ENCODE measurements at regions not wholly inside any gene's neighbourhood (a gene's known extent, or its start where the extent isn't known, plus 50 kb on each side); places are given as distances from the start of the nearest gene placed in this dataset.

DNA sequence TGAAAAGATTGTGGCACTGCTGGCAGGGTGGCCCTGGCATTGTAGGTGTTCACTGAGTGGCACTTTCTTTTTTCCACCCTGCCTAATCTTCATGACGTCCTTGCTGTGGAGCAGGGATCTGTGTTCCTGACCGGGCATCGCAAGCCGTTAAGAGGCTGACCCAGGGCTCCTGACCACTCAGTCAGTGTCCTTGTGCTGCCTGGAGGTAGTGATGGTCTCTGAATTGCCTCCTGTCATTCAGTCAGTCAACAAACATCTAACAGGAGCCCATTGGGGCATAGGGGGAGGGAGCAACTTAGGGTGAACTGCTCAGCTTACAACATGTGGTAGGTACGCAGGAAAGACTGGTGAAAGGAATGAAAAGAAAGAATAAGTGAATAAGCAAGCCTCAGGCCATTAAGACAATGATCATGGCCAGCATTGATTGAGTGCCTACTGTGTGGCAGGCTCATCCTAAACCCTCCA, 152.0 kb downstream of the CEBPB start:
- H3K4me1 Mint-ChIP-seq (ENCODE audit: low read depth), result peaks cover 57% of the 10 kb centered on the region
- no peak overlapping the region for H3K4me3 Mint-ChIP-seq
- DNase-seq (ENCODE audit: low spot score), result no peak
- H3K9me3 Mint-ChIP-seq, result no peaks in the 10 kb centered on the region
- H3K27ac Mint-ChIP-seq, result no peak overlapping the region
- no peaks in the 10 kb centered on the region for H3K36me3 Mint-ChIP-seq (ENCODE audit: low read depth)
- no peaks in the 10 kb centered on the region for H3K27me3 Mint-ChIP-seq (ENCODE audit: low read depth)

DNA sequence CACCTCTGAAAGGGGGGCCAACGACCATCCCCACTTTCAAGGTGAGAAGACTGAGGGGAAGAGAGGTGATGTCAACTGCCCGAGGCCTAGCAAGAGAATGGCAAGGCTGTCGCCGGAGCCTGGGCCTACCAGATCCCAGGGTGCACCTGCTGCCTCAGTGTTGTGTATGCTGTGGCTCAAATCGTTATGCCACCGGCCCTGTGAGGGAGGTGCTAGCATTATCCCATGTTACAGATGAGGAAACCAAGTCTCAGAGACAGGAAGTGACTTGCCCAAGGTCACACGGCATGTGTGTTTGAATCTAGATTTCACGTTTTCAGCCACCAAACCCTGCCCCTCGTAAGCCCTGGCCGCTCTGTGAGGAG, 152.5 kb downstream of the CEBPB start:
- Mint-ChIP-seq H3K36me3 (ENCODE audit: low read depth) (no peaks in the 10 kb centered on the region), H3K4me3 (no peak overlapping the region), H3K4me1 (ENCODE audit: low read depth) (peaks cover 55% of the 10 kb centered on the region), H3K9me3 (no peaks in the 10 kb centered on the region), H3K27ac (peak overlapping the region; percentile 39), H3K27me3 (ENCODE audit: low read depth) (no peaks in the 10 kb centered on the region)
- DNase-seq (ENCODE audit: low spot score), result no peak

DNA sequence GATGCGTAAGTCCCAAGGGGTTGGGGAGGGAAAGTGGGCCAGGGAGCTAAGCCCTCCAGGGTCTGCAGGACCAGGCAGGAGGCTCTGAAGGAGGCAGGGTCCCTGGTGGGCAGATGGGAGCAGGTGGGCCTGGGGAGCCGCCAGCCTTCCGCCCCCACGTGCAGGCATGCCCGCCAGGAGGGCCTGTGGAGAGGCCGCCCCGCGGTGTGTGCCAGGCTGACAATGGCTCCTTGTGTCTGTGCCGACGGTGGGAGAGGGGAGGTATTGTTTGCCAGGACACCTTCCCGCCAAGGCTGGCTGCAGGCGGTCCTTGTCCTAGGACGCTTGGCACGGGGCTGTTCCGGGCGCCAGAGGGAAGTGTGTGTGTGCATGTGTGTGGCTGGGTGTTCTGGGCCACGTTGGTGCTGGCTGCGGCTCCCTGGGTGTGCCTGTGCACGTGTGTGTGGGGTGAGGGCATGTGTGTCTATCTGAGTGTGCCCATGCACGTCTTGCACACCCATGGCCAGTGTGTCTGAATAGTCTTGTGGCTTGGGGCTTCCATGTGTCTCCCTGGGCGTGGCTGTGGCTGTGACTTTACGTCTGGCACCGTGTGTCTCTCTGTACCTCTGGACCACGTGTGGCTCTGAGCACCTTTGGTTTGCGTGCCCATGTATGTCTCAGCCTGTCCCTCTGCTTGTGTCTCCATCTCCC, 153.0 kb downstream of the CEBPB start:
- Mint-ChIP-seq H3K4me3 (no peak overlapping the region), H3K27me3 (ENCODE audit: low read depth) (no peaks in the 10 kb centered on the region), H3K4me1 (ENCODE audit: low read depth) (peaks cover 50% of the 10 kb centered on the region), H3K27ac (peak overlapping the region; percentile 39), H3K36me3 (ENCODE audit: low read depth) (no peaks in the 10 kb centered on the region), H3K9me3 (no peaks in the 10 kb centered on the region)
- DNase-seq (ENCODE audit: low spot score), result no peak

DNA sequence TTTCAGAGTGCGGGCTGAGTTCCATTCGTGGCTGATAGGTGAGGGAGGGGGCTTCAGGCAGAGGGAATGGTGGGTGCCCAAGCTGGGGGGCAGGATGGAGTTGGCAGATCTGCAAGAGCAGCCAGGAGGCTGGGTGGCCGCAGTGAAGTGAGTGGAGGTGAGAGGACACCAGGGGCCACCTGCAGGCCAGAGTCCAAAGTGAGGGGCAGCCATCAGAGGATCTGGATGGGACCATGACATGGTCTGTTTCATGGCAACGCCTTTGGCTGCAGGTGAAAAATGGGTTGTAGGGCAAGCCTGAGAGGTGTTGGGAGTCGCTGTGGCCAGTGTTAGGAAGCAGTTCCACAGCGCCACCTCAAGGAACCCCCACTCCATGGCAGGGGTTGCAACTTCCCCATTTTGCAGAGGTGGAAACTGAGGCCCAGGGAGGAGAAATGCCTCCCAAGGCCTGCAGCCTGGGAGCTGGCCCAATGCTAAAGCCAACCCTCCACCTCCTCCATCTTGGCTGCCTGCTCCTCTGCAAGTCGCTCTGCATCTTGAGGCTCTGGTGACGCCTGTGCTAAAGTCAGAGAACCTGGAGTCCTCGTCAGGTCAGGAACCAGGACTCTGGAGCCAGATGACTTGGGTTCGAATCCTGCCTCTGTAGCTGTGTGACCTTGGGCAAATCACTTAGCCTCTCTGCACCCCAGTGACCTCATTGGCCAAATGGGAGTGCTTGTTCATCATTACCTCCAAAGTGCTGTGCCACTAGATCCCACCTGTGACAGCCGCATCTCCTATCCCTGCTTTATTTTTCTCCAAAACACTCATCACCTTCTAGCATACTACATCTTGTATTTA, 153.8 kb downstream of the CEBPB start:
- Mint-ChIP-seq H3K27me3 (ENCODE audit: low read depth) (no peaks in the 10 kb centered on the region), H3K9me3 (no peaks in the 10 kb centered on the region), H3K27ac (no peak overlapping the region), H3K4me1 (ENCODE audit: low read depth) (peaks cover 49% of the 10 kb centered on the region), H3K4me3 (no peak overlapping the region), H3K36me3 (ENCODE audit: low read depth) (no peaks in the 10 kb centered on the region)
- DNase-seq (ENCODE audit: low spot score), result no peak

DNA sequence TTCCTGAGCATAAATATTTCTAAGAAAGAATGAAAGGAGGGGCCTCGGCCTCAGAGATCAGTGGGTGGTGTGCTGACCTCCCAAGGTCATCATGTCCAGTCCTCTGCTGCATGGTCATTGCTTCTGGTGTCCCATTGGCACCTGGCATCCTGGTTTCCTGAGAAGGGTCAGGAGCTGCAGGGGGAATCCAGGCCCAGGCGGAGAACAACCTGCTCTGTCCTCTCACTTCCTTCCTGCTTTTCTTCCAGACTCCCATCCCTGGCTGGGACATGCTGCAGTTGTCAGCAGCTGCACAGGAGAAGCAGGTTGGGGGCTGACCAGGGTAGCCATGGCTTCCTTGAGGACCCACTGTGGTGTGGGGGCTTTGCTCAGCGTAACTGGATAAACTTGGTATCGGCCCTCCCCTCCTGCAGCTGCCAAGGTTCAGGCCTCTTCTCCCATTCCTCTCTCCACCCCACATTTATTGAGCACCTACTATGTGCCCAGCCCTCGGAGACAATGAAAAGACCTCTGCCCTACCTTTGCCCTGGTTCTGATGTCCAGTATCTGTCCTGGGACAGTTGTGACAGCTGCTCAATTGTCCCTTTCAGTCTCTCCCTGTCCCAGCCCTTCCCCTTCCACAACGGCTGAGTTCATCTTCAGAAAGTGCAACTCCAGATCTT, 155.2 kb downstream of the CEBPB start:
- no peak overlapping the region for H3K27ac Mint-ChIP-seq
- H3K9me3 Mint-ChIP-seq, result no peaks in the 10 kb centered on the region
- no peak overlapping the region for H3K4me3 Mint-ChIP-seq
- peaks cover 44% of the 10 kb centered on the region for H3K4me1 Mint-ChIP-seq (ENCODE audit: low read depth)
- no peaks in the 10 kb centered on the region for H3K36me3 Mint-ChIP-seq (ENCODE audit: low read depth)
- DNase-seq (ENCODE audit: low spot score), result no peak
- no peaks in the 10 kb centered on the region for H3K27me3 Mint-ChIP-seq (ENCODE audit: low read depth)

DNA sequence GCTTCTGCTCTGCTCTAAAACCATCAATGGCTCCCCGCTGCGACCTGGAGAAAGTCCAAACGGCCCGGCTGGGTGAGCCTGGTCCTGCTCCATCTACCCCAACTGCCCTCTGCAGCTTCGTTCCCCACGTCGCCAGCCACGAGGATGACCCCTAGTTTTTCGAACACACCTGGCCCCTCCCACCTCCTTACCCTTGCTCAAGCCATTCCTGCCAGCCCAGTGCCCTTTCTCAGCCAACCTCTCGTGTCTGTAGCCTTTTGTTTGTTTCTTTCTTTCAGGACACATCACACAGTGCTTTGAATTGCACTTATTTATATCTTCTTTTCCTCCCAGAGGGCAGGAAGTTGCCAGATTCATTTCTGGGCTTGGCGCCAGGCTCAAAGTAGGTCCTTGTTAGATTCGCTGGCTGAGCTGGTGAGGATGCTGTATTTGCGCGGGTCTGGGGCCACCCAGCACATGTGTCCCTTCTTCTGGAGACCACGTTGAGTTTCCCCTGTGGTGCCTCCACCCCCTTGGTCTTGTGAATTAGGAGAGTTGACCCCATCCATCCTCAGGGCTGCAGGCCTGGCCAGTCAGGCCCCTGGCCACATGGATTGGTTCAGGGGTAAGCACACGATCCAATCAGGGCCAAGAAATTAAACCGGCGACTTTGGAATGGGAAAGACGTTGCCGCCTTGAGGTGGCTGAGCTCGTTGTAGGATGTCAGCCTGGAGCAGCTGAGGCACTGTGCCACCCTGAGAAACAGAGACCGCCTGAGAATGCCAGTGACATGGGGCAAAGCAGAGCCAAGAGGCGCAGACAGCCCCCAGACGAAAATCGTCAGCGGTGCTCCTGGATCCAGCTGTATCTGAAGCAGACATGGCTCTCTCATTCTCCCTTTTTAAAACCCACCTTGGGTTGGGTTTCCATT, 156.0 kb downstream of the CEBPB start:
- DNase-seq (ENCODE audit: low spot score), result no peak
- Mint-ChIP-seq H3K27ac (no peak overlapping the region), H3K9me3 (no peaks in the 10 kb centered on the region), H3K4me3 (no peak overlapping the region), H3K4me1 (ENCODE audit: low read depth) (peaks cover 46% of the 10 kb centered on the region), H3K36me3 (ENCODE audit: low read depth) (no peaks in the 10 kb centered on the region), H3K27me3 (ENCODE audit: low read depth) (no peaks in the 10 kb centered on the region)

DNA sequence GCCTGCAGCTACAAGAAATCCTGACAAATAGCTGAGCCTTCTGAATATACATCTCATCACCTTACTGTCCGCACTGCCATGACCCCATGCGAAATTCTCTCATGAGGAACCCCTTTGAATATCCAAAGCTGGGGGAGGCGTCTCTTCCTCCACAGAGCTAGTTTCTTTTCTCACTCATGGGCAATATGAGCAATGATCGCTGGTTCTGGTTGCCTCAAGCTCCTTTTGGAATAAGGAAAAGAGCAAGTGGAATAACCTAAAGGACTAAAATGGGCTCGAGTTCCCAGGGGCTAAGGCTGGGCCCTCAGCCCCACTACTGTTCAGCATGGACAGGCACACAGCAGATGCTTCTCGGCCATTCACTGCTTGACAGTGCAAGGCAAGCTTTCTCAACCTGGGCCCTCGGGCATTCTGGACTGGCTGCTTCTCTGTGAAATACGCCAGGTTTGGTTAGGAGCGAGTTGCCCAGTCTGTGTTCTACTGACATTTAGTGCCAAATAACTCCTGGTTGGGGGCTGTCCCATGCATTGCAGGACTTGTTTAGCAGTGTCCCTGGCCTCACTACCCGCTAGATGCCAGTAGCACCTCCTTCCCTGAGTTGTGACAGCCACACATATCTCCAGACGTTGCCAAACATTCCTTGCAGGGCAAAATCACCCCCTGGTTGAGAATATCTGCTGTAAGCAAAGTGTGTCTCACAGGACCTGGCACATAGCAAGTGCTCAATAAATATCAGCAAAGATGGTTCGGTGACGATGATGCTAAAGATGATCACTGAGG, 156.8 kb downstream of the CEBPB start:
- Mint-ChIP-seq H3K27me3 (ENCODE audit: low read depth) (no peaks in the 10 kb centered on the region), H3K27ac (no peak overlapping the region), H3K4me1 (ENCODE audit: low read depth) (peaks cover 43% of the 10 kb centered on the region), H3K9me3 (no peaks in the 10 kb centered on the region), H3K36me3 (ENCODE audit: low read depth) (no peaks in the 10 kb centered on the region), H3K4me3 (no peak overlapping the region)
- no peak for DNase-seq (ENCODE audit: low spot score)

DNA sequence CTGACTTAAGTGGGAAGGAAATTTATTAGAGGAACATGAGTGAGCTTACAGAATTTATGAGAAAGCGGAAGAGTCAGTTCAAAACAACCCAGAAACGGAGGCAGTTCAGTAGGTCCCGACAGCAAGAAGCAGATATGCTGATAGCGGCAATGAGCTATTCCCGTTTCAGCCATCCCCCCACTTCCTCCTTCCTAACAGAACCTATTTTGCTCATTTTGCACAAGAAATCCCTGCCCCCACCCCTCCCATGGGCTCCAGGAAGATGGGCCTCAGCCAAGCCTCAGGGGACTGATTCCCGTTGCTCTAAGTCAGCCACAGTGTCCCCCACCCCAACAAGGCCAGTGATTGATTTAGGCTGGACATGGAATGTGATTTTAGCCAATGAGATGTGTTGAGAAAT, 157.5 kb downstream of the CEBPB start:
- DNase-seq (ENCODE audit: low spot score), result no peak
- H3K36me3 Mint-ChIP-seq (ENCODE audit: low read depth), result no peaks in the 10 kb centered on the region
- H3K9me3 Mint-ChIP-seq, result no peaks in the 10 kb centered on the region
- H3K4me3 Mint-ChIP-seq, result no peak overlapping the region
- no peaks in the 10 kb centered on the region for H3K27me3 Mint-ChIP-seq (ENCODE audit: low read depth)
- H3K4me1 Mint-ChIP-seq (ENCODE audit: low read depth), result peaks cover 44% of the 10 kb centered on the region
- no peak overlapping the region for H3K27ac Mint-ChIP-seq

DNA sequence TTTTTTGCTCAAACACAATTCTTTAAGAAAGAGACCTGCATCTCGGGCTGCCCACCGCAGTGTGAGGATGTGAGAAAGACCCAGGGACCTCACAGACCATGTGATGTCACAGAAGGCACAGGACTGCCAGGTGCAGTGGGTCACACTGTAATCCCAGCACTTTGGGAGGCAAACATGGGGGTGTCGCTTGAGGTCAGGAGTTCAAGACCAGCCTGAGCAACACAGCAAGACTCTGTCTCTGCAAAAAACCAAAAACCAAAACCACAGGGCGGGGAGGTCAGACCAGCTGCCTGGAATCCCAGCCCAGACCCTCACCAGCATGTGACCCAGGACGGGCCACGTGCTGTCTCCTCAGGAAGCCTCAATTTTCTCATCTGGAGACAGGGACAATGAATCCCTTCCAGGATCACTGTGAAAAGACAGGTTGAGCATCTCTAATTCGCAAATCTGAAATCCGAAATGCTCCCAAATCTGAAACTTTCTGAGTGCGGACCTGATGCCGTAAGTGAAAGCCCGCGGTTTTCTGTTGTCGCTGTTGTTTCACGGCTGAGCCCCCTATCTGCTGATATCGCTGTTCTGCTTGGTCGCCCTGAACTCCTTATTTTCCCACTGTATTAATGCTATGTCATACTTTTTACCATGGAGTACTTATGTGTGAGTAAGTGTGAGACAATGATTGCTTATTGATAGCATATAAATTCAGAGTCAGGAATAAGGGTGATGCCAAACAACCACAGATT, 159.5 kb upstream of the PTPN1 start:
- peaks cover 35% of the 10 kb centered on the region for H3K4me1 Mint-ChIP-seq (ENCODE audit: low read depth)
- DNase-seq (ENCODE audit: low spot score), result no peak

DNA sequence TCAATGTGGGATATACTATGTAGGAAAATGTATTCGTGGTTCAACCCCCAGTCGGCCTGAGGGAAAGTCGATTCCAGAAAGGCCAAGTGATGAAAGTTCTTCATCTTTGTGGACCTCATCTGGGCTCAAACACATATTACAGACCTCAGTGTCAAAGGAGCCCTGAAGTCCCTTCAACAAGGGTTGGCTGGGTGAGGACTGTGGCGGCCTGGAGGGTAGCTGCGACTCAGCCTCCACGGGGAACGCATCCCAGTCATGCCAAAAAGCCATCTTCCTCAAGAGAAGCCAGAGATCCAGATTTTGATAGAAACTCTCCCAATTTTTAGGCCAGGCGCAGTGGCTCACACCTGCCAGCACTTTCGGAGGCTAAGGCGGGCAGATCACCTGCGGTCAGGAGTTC, 158.6 kb upstream of the PTPN1 start:
- no peak overlapping the region for H3K27ac Mint-ChIP-seq
- no peaks in the 10 kb centered on the region for H3K36me3 Mint-ChIP-seq (ENCODE audit: low read depth)

More for the DNA sequence above, 159.5 kb upstream of the PTPN1 start:
- Mint-ChIP-seq H3K27me3 (ENCODE audit: low read depth) (no peaks in the 10 kb centered on the region), H3K36me3 (ENCODE audit: low read depth) (no peaks in the 10 kb centered on the region), H3K9me3 (no peaks in the 10 kb centered on the region), H3K27ac (no peak overlapping the region), H3K4me3 (no peak overlapping the region)

DNA sequence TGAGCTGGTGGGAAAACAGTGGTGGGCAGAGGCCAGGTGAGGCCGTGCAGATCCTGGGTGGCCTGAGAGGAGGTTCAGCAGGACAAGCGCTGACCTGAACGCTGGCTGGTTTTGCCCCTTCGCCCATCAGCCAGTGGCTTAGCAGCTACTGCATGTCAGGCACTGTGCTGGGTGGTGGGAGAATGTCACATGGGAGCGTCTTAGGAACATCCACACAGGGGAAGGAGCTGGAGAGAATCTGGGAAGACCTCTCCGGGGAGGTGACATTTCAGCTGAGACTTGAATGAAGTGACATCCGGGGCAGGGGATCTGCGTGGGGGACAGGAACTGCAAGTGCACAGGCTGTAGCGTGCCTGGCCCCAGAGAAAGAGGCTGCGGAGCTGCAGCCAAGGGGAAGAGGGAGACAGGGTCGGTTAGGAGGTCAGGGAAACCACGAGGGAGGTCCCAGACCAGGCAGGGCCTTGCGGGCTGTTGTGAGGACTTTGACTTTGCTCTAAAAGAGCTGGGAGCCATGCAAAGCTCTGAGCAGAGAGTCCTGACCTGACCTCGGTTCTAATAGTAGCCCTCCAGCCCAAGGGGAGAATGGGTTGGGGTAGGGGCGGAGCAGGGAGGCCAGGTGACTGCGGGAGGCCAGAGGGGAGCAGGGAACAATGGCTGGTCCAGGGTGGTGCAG, 156.8 kb upstream of the PTPN1 start:
- no peak for DNase-seq (ENCODE audit: low spot score)
- Mint-ChIP-seq H3K27ac (no peak overlapping the region), H3K27me3 (ENCODE audit: low read depth) (no peaks in the 10 kb centered on the region), H3K9me3 (no peaks in the 10 kb centered on the region), H3K4me3 (no peak overlapping the region), H3K4me1 (ENCODE audit: low read depth) (peaks cover 25% of the 10 kb centered on the region), H3K36me3 (ENCODE audit: low read depth) (no peaks in the 10 kb centered on the region)

More for the DNA sequence above, 158.6 kb upstream of the PTPN1 start:
- no peaks in the 10 kb centered on the region for H3K9me3 Mint-ChIP-seq
- no peak for DNase-seq (ENCODE audit: low spot score)
- no peaks in the 10 kb centered on the region for H3K27me3 Mint-ChIP-seq (ENCODE audit: low read depth)
- H3K4me1 Mint-ChIP-seq (ENCODE audit: low read depth), result peaks cover 29% of the 10 kb centered on the region
- no peak overlapping the region for H3K4me3 Mint-ChIP-seq
